CD14-positive monocyte (primary cell): ENCODE measurements at regions not wholly inside any gene's neighbourhood (a gene's known extent, or its start where the extent isn't known, plus 50 kb on each side); places are given as distances from the start of the nearest gene placed in this dataset.

Experiments used
- DNase-seq, 3 donors: peaks; one replicate each; pipeline ENCODE4 v3.0.0-alpha.2; 2011 to 2022
- H2AFZ ChIP-seq: 2 replicates; pipeline ENCODE4 v1.6.0; 2012; ENCODE audit warnings: mild to moderate bottlenecking, low read depth, low read length, inconsistent platforms; ENCODE audit not compliant: insufficient read depth, poor library complexity, severe bottlenecking
- H3K27ac ChIP-seq, 2 donors: 1 replicate in 1 of 2; 2 replicates in 1 of 2; pipeline ENCODE4 v1.5.1; 2012 to 2013; ENCODE audit warnings: low read length in 2 of 2, control low read depth in 1 of 2, inconsistent platforms in 1 of 2, low read depth in 1 of 2, mild to moderate bottlenecking in 1 of 2
- H3K27me3 ChIP-seq, 2 donors: one replicate each; pipeline versions ENCODE4 v1.6.0 to v1.6.1; 2011 to 2013; ENCODE audit warnings: low read length in 2 of 2; ENCODE audit not compliant: control insufficient read depth in 2 of 2, insufficient read depth in 2 of 2
- H3K36me3 ChIP-seq, 2 donors: replicated peaks in 1 of 2; 1 replicate in 1 of 2; 2 replicates in 1 of 2; pipeline versions ENCODE4 v1.5.1 to v1.6.1; 2012 to 2013; ENCODE audit warnings: low read length in 2 of 2, control low read depth in 1 of 2, inconsistent platforms in 1 of 2, mild to moderate bottlenecking in 1 of 2; ENCODE audit not compliant: insufficient read depth in 2 of 2, control insufficient read depth in 1 of 2
- H3K4me1 ChIP-seq, 2 donors: 1 replicate in 1 of 2; 2 replicates in 1 of 2; pipeline versions ENCODE4 v1.5.1 to v1.6.1; 2012 to 2013; ENCODE audit warnings: low read length in 2 of 2, control low read depth in 1 of 2, inconsistent platforms in 1 of 2, mild to moderate bottlenecking in 1 of 2, moderate library complexity in 1 of 2; ENCODE audit not compliant: insufficient read depth in 2 of 2, control insufficient read depth in 1 of 2
- H3K4me2 ChIP-seq: replicated peaks from 2 replicates; pipeline ENCODE3; 2012; ENCODE audit warnings: low read length, moderate library complexity, mild to moderate bottlenecking; ENCODE audit not compliant: poor library complexity, severe bottlenecking; ENCODE audit errors: extremely low read depth
- H3K4me3 ChIP-seq, 3 experiments: fragments of 200-600 bp in 1 of 3; sonication (generic) in 1 of 3; replicated peaks in 1 of 3; 1 replicate in 2 of 3; 2 replicates in 1 of 3; pipeline ENCODE4 v1.5.1; 2011 to 2013; ENCODE audit warnings: low read length in 3 of 3, mild to moderate bottlenecking in 3 of 3, control low read depth in 2 of 3, low read depth in 2 of 3, inconsistent platforms in 1 of 3, moderate library complexity in 1 of 3
- H3K79me2 ChIP-seq: 2 replicates; pipeline ENCODE4 v1.6.0; 2012; ENCODE audit warnings: mild to moderate bottlenecking, control low read depth, inconsistent platforms, low read length, moderate library complexity; ENCODE audit not compliant: insufficient read depth
- H3K9ac ChIP-seq: 2 replicates; pipeline ENCODE4 v1.6.0; 2017; ENCODE audit warnings: low read length, mild to moderate bottlenecking; ENCODE audit not compliant: insufficient read depth, poor library complexity, severe bottlenecking
- H3K9me3 ChIP-seq, 2 donors: replicated peaks in 1 of 2; 1 replicate in 1 of 2; 2 replicates in 1 of 2; pipeline versions ENCODE4 v1.5.1 to v1.6.1; 2012 to 2013; ENCODE audit warnings: low read length in 2 of 2, control low read depth in 1 of 2; ENCODE audit not compliant: control insufficient read depth in 1 of 2, insufficient read depth in 1 of 2
- H4K20me1 ChIP-seq: 2 replicates; pipeline ENCODE4 v1.6.0; 2012; ENCODE audit warnings: mild to moderate bottlenecking, low read length, control low read depth, moderate library complexity; ENCODE audit not compliant: insufficient read depth
- H3K27ac Mint-ChIP-seq, 7 donors: one replicate each; pipeline ENCODE4 v1.8.0; 2020; ENCODE audit warnings: mild to moderate bottlenecking in 7 of 7, mixed read lengths in 7 of 7, moderate library complexity in 6 of 7, inconsistent platforms in 2 of 7
- H3K27me3 Mint-ChIP-seq, 3 donors: one replicate each; pipeline ENCODE4 v1.8.0; 2021 to 2022; ENCODE audit warnings: low read depth in 3 of 3, mild to moderate bottlenecking in 3 of 3, mixed read lengths in 3 of 3, moderate library complexity in 3 of 3, inconsistent platforms in 1 of 3
- H3K36me3 Mint-ChIP-seq, 2 donors: one replicate each; pipeline ENCODE4 v1.8.0; 2020; ENCODE audit warnings: mixed read lengths in 2 of 2, inconsistent platforms in 1 of 2, mild to moderate bottlenecking in 1 of 2
- H3K4me1 Mint-ChIP-seq: one replicate; pipeline ENCODE4 v1.8.0; 2020; ENCODE audit warnings: mild to moderate bottlenecking, mixed read lengths
- H3K4me3 Mint-ChIP-seq, 2 donors: one replicate each; pipeline ENCODE4 v1.8.0; 2020; ENCODE audit warnings: mild to moderate bottlenecking in 2 of 2, mixed read lengths in 2 of 2, moderate library complexity in 1 of 2
- H3K9me3 Mint-ChIP-seq, 7 donors: one replicate each; pipeline ENCODE4 v1.8.0; 2020 to 2022; ENCODE audit warnings: mixed read lengths in 7 of 7, mild to moderate bottlenecking in 6 of 7, moderate library complexity in 6 of 7, inconsistent platforms in 2 of 7
- CTCF ChIP-seq: fragments of 200-600 bp; IDR thresholded peaks from one replicate; pipeline ENCODE4 v1.8.0; 2022; ENCODE audit warnings: antibody characterized with exemption, mild to moderate bottlenecking
- WGBS: methylation state at CpG from one replicate; pipeline ENCODE4 v1.1.5; 2013; ENCODE audit warnings: missing lambda C conversion rate; ENCODE audit not compliant: insufficient coverage; 5-methylcytosine and 5-hydroxymethylcytosine counted together
- intact Hi-C, 2 donors: fragments of 100-400 bp; cut with micrococcal nuclease; formaldehyde crosslinking; loops; one replicate each; pipeline versions ENCODE4 v1.15.0 to v1.15.1; 2023

- no peak for DNase-seq
- Mint-ChIP-seq H3K27ac (no peak overlapping the region), H3K4me3 (no peak overlapping the region), H3K4me1 (peaks cover 2% of the 10 kb centered on the region), H3K9me3 (peaks cover 0 to 8% (median 4%) of the 10 kb centered on the region in 7 donors), H3K27me3 (no peaks in the 10 kb centered on the region), H3K36me3 (no peaks in the 10 kb centered on the region)
- H2AFZ ChIP-seq, result no peak overlapping the region
- no peak for TF ChIP-seq CTCF
- intact Hi-C loops, result no loop called here
- no peak overlapping the region for H3K4me2 ChIP-seq
- H3K27ac ChIP-seq, result no peak overlapping the region
- H3K79me2 ChIP-seq, result no peaks in the 10 kb centered on the region
- WGBS, result no CpG with 5 or more reads among the region's 2 CpGs
- peaks cover 0 to 4% of the 10 kb centered on the region in 2 donors for H3K9me3 ChIP-seq
- no peaks in the 10 kb centered on the region for H3K27me3 ChIP-seq
- H3K9ac ChIP-seq, result no peak overlapping the region
- no peaks in the 10 kb centered on the region for H3K36me3 ChIP-seq
- no peaks in the 10 kb centered on the region for H4K20me1 ChIP-seq
- H3K4me3 ChIP-seq, result no peak overlapping the region
- H3K4me1 ChIP-seq, result no peaks in the 10 kb centered on the region
Observed at GRCh38 chr1:199129247-199129646, 490.4 kb downstream of the PTPRC start.

- Histone ChIP-seq H3K9me3 (peaks cover 0 to 4% of the 10 kb centered on the region in 2 donors), H3K4me2 (no peak overlapping the region), H4K20me1 (no peaks in the 10 kb centered on the region), H3K9ac (no peak overlapping the region), H3K36me3 (no peaks in the 10 kb centered on the region), H3K4me3 (no peak overlapping the region), H3K27ac (no peak overlapping the region), H3K27me3 (no peaks in the 10 kb centered on the region), H3K79me2 (no peaks in the 10 kb centered on the region), H2AFZ (no peak overlapping the region), H3K4me1 (no peaks in the 10 kb centered on the region)
- no peak for TF ChIP-seq CTCF
- DNase-seq, result peak in 1 of 3 donors; percentile 4
- Mint-ChIP-seq H3K4me3 (no peak overlapping the region), H3K27ac (peak overlapping the region in 1 of 7 donors; percentile 32), H3K9me3 (peaks cover 0 to 10% (median 4%) of the 10 kb centered on the region in 7 donors), H3K4me1 (peaks cover 2% of the 10 kb centered on the region), H3K27me3 (peaks cover 0 to 1% (median 0%) of the 10 kb centered on the region in 3 donors), H3K36me3 (no peaks in the 10 kb centered on the region)
- no CpG with 5 or more reads among the region's 1 CpG for WGBS
- intact Hi-C loops, result no loop called here
Observed at GRCh38 chr1:199132006-199132405, 493.2 kb downstream of the PTPRC start.
